HG03103 (cell line): ENCODE measurements at regions not wholly inside any gene's neighbourhood (a gene's known extent, or its start where the extent isn't known, plus 50 kb on each side); places are given as distances from the start of the nearest gene placed in this dataset.

Experiments used
- ATAC-seq: cut with Tn5 transposase; IDR thresholded peaks from one replicate; pipeline ENCODE4 v1.9.1; 2021; ENCODE audit warnings: low read depth; ENCODE audit not compliant: unreplicated experiment

- ATAC-seq = no peak
These were observed 1075.0 kb downstream of the BRD1 start for GRCh38 chr22:48752451-48753380.

GRCh38 chr22:48751539-48752437 is 1075.9 kb downstream of the BRD1 start:
- ATAC-seq = no peak

GRCh38 chr22:48750826-48751440 is 1076.7 kb downstream of the BRD1 start:
- no peak for ATAC-seq

GRCh38 chr22:48750282-48750681 is 1077.4 kb downstream of the BRD1 start:
- ATAC-seq = no peak

GRCh38 chr22:48749555-48750227 is 1078.0 kb downstream of the BRD1 start:
- ATAC-seq = no peak

GRCh38 chr22:48748860-48749554 is 1078.7 kb downstream of the BRD1 start:
- ATAC-seq = no peak

GRCh38 chr22:48748113-48748859 is 1079.4 kb downstream of the BRD1 start:
- no peak for ATAC-seq

- ATAC-seq = no peak
These were observed 1080.8 kb downstream of the BRD1 start for GRCh38 chr22:48746789-48747425.

- no peak for ATAC-seq
These were observed 1081.6 kb downstream of the BRD1 start for GRCh38 chr22:48745842-48746788.

GRCh38 chr22:48744967-48745841 is 1082.5 kb downstream of the BRD1 start:
- no peak for ATAC-seq

- ATAC-seq = no peak
These were observed 1083.4 kb downstream of the BRD1 start for GRCh38 chr22:48744283-48744641.

GRCh38 chr22:48743601-48744282 is 1083.9 kb downstream of the BRD1 start:
- ATAC-seq = no peak

GRCh38 chr22:48742556-48743343 is 1084.9 kb downstream of the BRD1 start:
- ATAC-seq = no peak

GRCh38 chr22:48742191-48742555 is 1085.5 kb downstream of the BRD1 start:
- no peak for ATAC-seq

GRCh38 chr22:48741540-48741939 is 1086.1 kb downstream of the BRD1 start:
- no peak for ATAC-seq
